ENCODE measurements at regions not wholly inside any gene's neighbourhood (a gene's known extent, or its start where the extent isn't known, plus 50 kb on each side); places are given as distances from the start of the nearest gene placed in this dataset.
"Not testable (repeated sequence)": the region's sequence is repeated elsewhere in the genome, so short reads cannot be mapped to it uniquely, and the experiment has no call there.

DNA sequence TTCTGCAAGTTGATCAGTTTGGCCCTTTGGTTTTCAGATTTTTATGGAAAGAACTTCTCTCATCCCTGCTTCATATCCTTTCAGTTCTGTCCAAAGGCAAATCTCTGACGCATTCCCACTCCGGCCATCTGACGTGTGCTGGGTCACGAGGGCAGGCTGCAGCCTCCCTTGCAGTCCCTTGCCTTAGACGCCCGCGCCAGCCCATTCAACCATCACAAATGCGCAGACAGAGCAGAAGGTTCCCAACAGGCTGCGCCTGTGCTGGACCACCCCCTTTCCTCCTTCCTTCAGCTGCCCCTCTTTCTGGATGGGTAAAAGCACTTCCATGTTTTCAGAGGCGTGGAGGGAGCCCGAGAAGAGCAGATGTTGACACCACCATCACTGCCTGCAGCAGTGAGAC lies 144.2 kb downstream of the BCL2L11 start:
- H3K4me1 ChIP-seq (ENCODE audit: control insufficient read depth, low read length); H3K79me2 ChIP-seq (ENCODE audit: control insufficient read depth, low read length); H3K9me2 ChIP-seq (replicated peaks; ENCODE audit: control insufficient read depth, low read length); H3K36me3 ChIP-seq (ENCODE audit: control insufficient read depth, low read length); H3K27me3 ChIP-seq (ENCODE audit: control insufficient read depth, low read length); H3F3A ChIP-seq (ENCODE audit: control insufficient read depth, insufficient read depth); H3K4me2 ChIP-seq (ENCODE audit: low read length); H4K20me1 ChIP-seq (ENCODE audit: control insufficient read depth, insufficient read depth, low read depth, low read length); H3K9me3 ChIP-seq (ENCODE audit: control insufficient read depth, insufficient read depth, low read length); H3K4me3 ChIP-seq (ENCODE audit: low read length); H3K27ac ChIP-seq (ENCODE audit: low read depth, low read length): not testable (repeated sequence)

DNA sequence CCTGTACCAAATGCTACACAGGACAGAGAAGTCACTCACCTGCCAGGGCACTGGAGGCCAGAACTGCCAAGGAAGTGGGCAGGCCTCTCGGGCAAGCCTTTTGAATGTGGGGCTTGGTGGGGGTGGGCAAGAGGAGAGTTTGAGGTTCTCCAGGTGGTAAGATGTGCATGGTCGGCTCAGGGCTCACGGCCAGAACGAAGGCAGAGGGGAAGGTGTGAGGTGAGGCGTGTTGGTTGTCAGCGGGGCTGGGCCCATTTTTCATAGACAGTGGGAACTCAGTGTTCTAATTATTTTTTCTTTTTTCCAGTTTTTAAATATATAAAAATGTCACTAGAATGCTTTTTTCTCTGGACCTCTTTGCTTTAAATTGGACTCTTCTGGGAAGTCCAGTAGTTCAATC lies 145.8 kb downstream of the BCL2L11 start:
- not testable (repeated sequence) for H3K4me1 ChIP-seq (ENCODE audit: control insufficient read depth, low read length); H3K9me2 ChIP-seq (replicated peaks; ENCODE audit: control insufficient read depth, low read length); H3K4me3 ChIP-seq (ENCODE audit: low read length); H3K36me3 ChIP-seq (ENCODE audit: control insufficient read depth, low read length); H3K9me3 ChIP-seq (ENCODE audit: control insufficient read depth, insufficient read depth, low read length); H3F3A ChIP-seq (ENCODE audit: control insufficient read depth, insufficient read depth); H3K27ac ChIP-seq (ENCODE audit: low read depth, low read length); H3K79me2 ChIP-seq (ENCODE audit: control insufficient read depth, low read length); H4K20me1 ChIP-seq (ENCODE audit: control insufficient read depth, insufficient read depth, low read depth, low read length); H3K27me3 ChIP-seq (ENCODE audit: control insufficient read depth, low read length); H3K4me2 ChIP-seq (ENCODE audit: low read length)

- not testable (repeated sequence) for H3K4me1 ChIP-seq (ENCODE audit: control insufficient read depth, low read length); H4K20me1 ChIP-seq (ENCODE audit: control insufficient read depth, insufficient read depth, low read depth, low read length); H3K27me3 ChIP-seq (ENCODE audit: control insufficient read depth, low read length); H3K79me2 ChIP-seq (ENCODE audit: control insufficient read depth, low read length); H3K36me3 ChIP-seq (ENCODE audit: control insufficient read depth, low read length); H3K4me2 ChIP-seq (ENCODE audit: low read length); H3K4me3 ChIP-seq (ENCODE audit: low read length); H3F3A ChIP-seq (ENCODE audit: control insufficient read depth, insufficient read depth); H3K9me2 ChIP-seq (replicated peaks; ENCODE audit: control insufficient read depth, low read length); H3K27ac ChIP-seq (ENCODE audit: low read depth, low read length); H3K9me3 ChIP-seq (ENCODE audit: control insufficient read depth, insufficient read depth, low read length)
These were observed 146.3 kb downstream of the BCL2L11 start for GRCh38 chr2:111267038-111267437.

GRCh38 chr2:111269761-111270323 lies 149.1 kb downstream of the BCL2L11 start:
- not testable (repeated sequence) for H3K79me2 ChIP-seq (ENCODE audit: control insufficient read depth, low read length)

GRCh38 chr2:111270569-111270968 lies 149.9 kb downstream of the BCL2L11 start:
- not testable (repeated sequence) for H3K79me2 ChIP-seq (ENCODE audit: control insufficient read depth, low read length); H3K9me2 ChIP-seq (replicated peaks; ENCODE audit: control insufficient read depth, low read length); H3K4me3 ChIP-seq (ENCODE audit: low read length); H3K4me1 ChIP-seq (ENCODE audit: control insufficient read depth, low read length); H3K9me3 ChIP-seq (ENCODE audit: control insufficient read depth, insufficient read depth, low read length); H3K4me2 ChIP-seq (ENCODE audit: low read length); H3K27ac ChIP-seq (ENCODE audit: low read depth, low read length); H3F3A ChIP-seq (ENCODE audit: control insufficient read depth, insufficient read depth); H4K20me1 ChIP-seq (ENCODE audit: control insufficient read depth, insufficient read depth, low read depth, low read length); H3K27me3 ChIP-seq (ENCODE audit: control insufficient read depth, low read length); H3K36me3 ChIP-seq (ENCODE audit: control insufficient read depth, low read length)

More at GRCh38 chr2:111269761-111270323, 149.1 kb downstream of the BCL2L11 start:
- H3K27me3 ChIP-seq (ENCODE audit: control insufficient read depth, low read length); H3K4me3 ChIP-seq (ENCODE audit: low read length); H3K9me2 ChIP-seq (replicated peaks; ENCODE audit: control insufficient read depth, low read length); H3K27ac ChIP-seq (ENCODE audit: low read depth, low read length); H3F3A ChIP-seq (ENCODE audit: control insufficient read depth, insufficient read depth); H4K20me1 ChIP-seq (ENCODE audit: control insufficient read depth, insufficient read depth, low read depth, low read length); H3K4me1 ChIP-seq (ENCODE audit: control insufficient read depth, low read length); H3K9me3 ChIP-seq (ENCODE audit: control insufficient read depth, insufficient read depth, low read length); H3K4me2 ChIP-seq (ENCODE audit: low read length); H3K36me3 ChIP-seq (ENCODE audit: control insufficient read depth, low read length): not testable (repeated sequence)

- H3K4me2 ChIP-seq (ENCODE audit: low read length); H3K9me3 ChIP-seq (ENCODE audit: control insufficient read depth, insufficient read depth, low read length); H3K79me2 ChIP-seq (ENCODE audit: control insufficient read depth, low read length); H4K20me1 ChIP-seq (ENCODE audit: control insufficient read depth, insufficient read depth, low read depth, low read length); H3K27me3 ChIP-seq (ENCODE audit: control insufficient read depth, low read length); H3K4me1 ChIP-seq (ENCODE audit: control insufficient read depth, low read length); H3F3A ChIP-seq (ENCODE audit: control insufficient read depth, insufficient read depth); H3K27ac ChIP-seq (ENCODE audit: low read depth, low read length); H3K9me2 ChIP-seq (replicated peaks; ENCODE audit: control insufficient read depth, low read length); H3K36me3 ChIP-seq (ENCODE audit: control insufficient read depth, low read length); H3K4me3 ChIP-seq (ENCODE audit: low read length): not testable (repeated sequence)
These were observed 151.1 kb downstream of the BCL2L11 start for GRCh38 chr2:111271647-111272304.

GRCh38 chr2:111273007-111273406 lies 152.3 kb downstream of the BCL2L11 start:
- H3F3A ChIP-seq (ENCODE audit: control insufficient read depth, insufficient read depth); H3K4me3 ChIP-seq (ENCODE audit: low read length); H3K4me1 ChIP-seq (ENCODE audit: control insufficient read depth, low read length); H3K9me3 ChIP-seq (ENCODE audit: control insufficient read depth, insufficient read depth, low read length); H4K20me1 ChIP-seq (ENCODE audit: control insufficient read depth, insufficient read depth, low read depth, low read length); H3K79me2 ChIP-seq (ENCODE audit: control insufficient read depth, low read length); H3K9me2 ChIP-seq (replicated peaks; ENCODE audit: control insufficient read depth, low read length); H3K27me3 ChIP-seq (ENCODE audit: control insufficient read depth, low read length); H3K4me2 ChIP-seq (ENCODE audit: low read length); H3K36me3 ChIP-seq (ENCODE audit: control insufficient read depth, low read length); H3K27ac ChIP-seq (ENCODE audit: low read depth, low read length): not testable (repeated sequence)

DNA sequence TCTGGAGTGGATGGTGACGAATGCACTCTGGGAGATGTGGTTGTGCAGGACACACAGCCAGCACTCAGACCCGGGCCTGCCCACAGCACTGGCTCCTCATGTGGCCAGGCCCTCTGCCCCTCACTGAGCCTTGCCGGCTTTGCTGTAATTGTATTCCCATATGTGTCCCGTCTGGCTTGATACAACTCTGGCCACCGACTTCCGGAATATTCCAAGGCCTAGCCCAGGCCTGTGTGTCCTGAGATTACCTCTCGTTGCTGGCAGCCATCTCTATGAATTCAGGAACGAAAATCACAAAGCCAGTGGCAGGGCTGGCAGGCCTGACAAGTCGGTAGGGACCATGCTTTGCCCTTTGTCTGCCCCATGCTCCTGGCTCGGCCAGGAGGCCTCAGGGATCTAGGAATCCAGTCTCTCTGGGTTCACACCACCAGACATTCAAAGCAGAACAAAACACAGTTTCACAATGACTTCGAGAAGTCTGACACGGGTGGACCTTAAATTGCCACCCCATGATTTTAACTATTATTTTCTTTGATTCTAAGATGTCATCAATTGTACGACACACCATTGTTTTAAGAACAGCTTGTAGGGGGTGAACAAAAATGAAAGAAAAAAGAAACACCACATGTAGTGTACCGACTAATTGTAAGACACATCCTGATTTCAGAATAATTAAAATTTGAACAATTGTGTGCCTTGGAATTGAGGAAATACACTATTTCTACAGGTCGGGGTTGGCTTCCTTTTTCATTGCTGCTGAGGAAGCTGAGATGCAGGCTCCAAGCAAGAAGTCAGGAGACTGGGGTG lies 154.5 kb downstream of the BCL2L11 start:
- H3K4me3 ChIP-seq (ENCODE audit: low read length); H3K79me2 ChIP-seq (ENCODE audit: control insufficient read depth, low read length); H3K36me3 ChIP-seq (ENCODE audit: control insufficient read depth, low read length); H3K4me2 ChIP-seq (ENCODE audit: low read length); H3K27me3 ChIP-seq (ENCODE audit: control insufficient read depth, low read length); H4K20me1 ChIP-seq (ENCODE audit: control insufficient read depth, insufficient read depth, low read depth, low read length); H3K4me1 ChIP-seq (ENCODE audit: control insufficient read depth, low read length); H3F3A ChIP-seq (ENCODE audit: control insufficient read depth, insufficient read depth); H3K27ac ChIP-seq (ENCODE audit: low read depth, low read length); H3K9me2 ChIP-seq (replicated peaks; ENCODE audit: control insufficient read depth, low read length); H3K9me3 ChIP-seq (ENCODE audit: control insufficient read depth, insufficient read depth, low read length): not testable (repeated sequence)

Measured in DOHH2 (cell line).